Activated naive CD4-positive, alpha-beta T cell treated with anti-CD3 and anti-CD28 coated beads, Interleukin-2, amount 50 U/mL, for 24 hours (primary cell): ENCODE measurements at regions not wholly inside any gene's neighbourhood (a gene's known extent, or its start where the extent isn't known, plus 50 kb on each side); places are given as distances from the start of the nearest gene placed in this dataset.

ENCODE experiments used
- H3K27ac Mint-ChIP-seq: one replicate; pipeline ENCODE4 v1.8.0; 2021; ENCODE audit warnings: mild to moderate bottlenecking, mixed read lengths
- H3K27me3 Mint-ChIP-seq: one replicate; pipeline ENCODE4 v1.8.0; 2021; ENCODE audit warnings: mixed read lengths
- H3K36me3 Mint-ChIP-seq: one replicate; pipeline ENCODE4 v1.8.0; 2021; ENCODE audit warnings: mixed read lengths
- H3K4me1 Mint-ChIP-seq: one replicate; pipeline ENCODE4 v1.8.0; 2021; ENCODE audit warnings: mixed read lengths
- H3K4me3 Mint-ChIP-seq: one replicate; pipeline ENCODE4 v1.8.0; 2021; ENCODE audit warnings: mild to moderate bottlenecking, mixed read lengths
- H3K9me3 Mint-ChIP-seq: one replicate; pipeline ENCODE4 v1.8.0; 2021; ENCODE audit warnings: mixed read lengths

DNA sequence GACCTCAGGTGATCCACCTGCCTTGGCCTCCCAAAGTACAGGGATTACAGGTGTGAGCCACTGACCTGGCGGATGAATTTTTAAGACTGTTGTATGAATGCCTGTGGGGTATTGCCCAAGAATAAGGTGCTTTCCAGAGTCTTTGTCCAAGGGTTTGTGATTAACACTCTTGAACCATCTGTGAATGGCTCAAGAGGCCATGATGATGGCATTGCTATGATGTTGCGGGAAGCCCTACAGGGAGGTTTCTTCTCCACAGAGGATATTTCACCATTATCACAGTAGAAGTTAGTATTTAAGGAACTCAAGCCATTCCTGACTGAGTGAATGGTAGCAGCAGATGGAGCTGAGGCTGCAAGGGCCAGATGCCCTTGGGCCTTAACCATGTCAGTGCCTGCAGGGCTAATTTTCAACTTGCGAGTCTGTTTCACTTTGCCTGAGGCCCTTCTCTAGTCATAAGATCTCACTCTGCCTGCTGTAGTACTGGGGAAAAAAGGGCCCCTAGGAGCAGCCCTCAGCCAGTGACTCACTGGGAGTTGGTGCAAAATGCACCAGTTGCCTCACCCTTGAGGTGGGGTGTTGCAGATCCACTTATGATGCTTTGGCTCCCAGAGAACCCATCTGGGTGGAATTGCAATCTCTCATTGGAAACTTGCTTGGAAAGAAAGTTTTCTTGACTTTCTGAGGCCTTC, 108.6 kb upstream of the FLRT2 start:
- no peak overlapping the region for H3K27ac Mint-ChIP-seq
- H3K9me3 Mint-ChIP-seq, result peaks cover 9% of the 10 kb centered on the region
- H3K4me3 Mint-ChIP-seq, result no peak overlapping the region
- H3K4me1 Mint-ChIP-seq, result no peaks in the 10 kb centered on the region
- no peaks in the 10 kb centered on the region for H3K36me3 Mint-ChIP-seq
- H3K27me3 Mint-ChIP-seq, result no peaks in the 10 kb centered on the region

DNA sequence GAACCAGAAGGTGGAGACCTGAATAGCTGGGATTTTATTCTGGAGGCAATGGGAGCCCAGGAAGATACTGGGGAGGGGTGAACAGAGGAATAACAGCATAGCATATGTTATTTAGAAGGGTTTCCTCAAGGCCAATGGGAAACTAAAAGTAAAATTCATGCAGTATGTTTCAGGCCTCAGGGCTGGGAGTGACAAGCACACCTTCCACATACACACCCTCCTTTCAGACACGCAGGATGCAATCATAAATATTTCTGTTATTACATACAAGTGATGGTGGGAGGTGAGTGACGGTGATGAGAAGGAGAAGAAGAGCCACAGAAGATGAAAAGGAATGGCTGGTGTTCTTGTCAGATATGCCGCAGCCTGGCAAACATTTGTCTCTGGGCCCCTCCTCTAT, 106.1 kb upstream of the FLRT2 start:
- Mint-ChIP-seq H3K9me3 (peaks cover 9% of the 10 kb centered on the region), H3K27me3 (no peaks in the 10 kb centered on the region), H3K4me1 (no peaks in the 10 kb centered on the region), H3K27ac (no peak overlapping the region), H3K4me3 (no peak overlapping the region), H3K36me3 (no peaks in the 10 kb centered on the region)

DNA sequence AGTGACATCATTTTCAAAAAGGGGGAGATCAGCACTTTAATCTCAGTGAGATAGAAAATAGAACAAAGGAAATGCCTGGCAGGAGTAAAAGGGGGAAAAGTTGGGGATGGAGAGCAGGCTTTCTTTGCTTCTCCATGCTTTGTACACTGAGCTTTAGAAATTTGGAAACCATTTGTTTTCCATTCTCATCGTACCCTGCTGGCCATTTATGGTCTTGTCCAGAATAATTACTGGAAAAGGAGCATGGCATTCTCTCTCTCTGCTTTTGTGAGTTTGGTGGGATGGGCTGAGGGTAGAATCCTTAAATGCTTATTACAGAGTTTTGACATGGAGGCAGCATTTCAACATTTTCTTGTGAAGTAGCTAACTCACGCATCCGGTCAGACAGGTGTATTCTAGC, 104.4 kb upstream of the FLRT2 start:
- no peak overlapping the region for H3K4me3 Mint-ChIP-seq
- no peaks in the 10 kb centered on the region for H3K36me3 Mint-ChIP-seq
- H3K27me3 Mint-ChIP-seq, result no peaks in the 10 kb centered on the region
- no peaks in the 10 kb centered on the region for H3K4me1 Mint-ChIP-seq
- H3K9me3 Mint-ChIP-seq, result peaks cover 9% of the 10 kb centered on the region
- H3K27ac Mint-ChIP-seq, result no peak overlapping the region

DNA sequence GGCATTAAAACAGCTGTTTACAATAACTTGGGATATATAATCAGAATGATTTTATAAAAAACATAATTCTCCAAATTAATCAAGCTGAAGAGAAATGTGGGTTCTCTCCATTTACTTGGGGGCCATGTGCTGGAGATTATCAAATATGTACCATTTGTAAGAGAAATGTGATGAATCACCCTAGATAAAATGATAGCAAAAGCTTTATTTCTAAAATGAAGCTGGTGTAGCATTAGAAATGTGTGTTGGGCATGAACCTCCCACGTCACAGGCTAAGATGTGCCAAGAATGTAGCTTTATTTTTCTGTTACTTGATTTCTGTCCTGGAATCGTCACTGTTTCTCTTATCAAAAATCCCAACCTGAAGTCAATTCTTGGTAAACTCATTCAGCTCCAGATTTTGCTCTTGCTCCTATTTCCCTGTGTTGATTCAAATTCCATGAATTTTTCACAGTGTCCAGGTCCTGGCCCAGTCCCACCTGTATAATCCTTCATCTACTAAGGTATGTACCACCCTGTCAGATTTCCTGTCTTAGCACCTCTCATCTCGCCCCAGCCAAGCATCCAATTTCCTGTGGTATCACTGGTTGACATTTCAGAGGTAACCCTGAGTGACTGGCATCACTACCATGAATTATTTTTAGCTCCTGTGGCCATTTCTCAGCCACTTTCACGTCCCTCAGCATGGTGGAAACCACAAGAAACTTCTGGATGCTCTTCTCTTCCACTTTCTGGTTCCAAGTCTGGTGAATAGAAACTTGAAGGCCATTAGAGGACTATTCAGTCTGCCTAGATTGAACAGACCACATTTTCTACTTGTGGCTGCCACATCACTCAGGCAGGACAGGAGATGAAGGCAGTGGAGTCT, 103.6 kb upstream of the FLRT2 start:
- no peak overlapping the region for H3K27ac Mint-ChIP-seq
- H3K27me3 Mint-ChIP-seq, result no peaks in the 10 kb centered on the region
- H3K4me3 Mint-ChIP-seq, result no peak overlapping the region
- H3K9me3 Mint-ChIP-seq, result peaks cover 9% of the 10 kb centered on the region
- no peaks in the 10 kb centered on the region for H3K4me1 Mint-ChIP-seq
- no peaks in the 10 kb centered on the region for H3K36me3 Mint-ChIP-seq

DNA sequence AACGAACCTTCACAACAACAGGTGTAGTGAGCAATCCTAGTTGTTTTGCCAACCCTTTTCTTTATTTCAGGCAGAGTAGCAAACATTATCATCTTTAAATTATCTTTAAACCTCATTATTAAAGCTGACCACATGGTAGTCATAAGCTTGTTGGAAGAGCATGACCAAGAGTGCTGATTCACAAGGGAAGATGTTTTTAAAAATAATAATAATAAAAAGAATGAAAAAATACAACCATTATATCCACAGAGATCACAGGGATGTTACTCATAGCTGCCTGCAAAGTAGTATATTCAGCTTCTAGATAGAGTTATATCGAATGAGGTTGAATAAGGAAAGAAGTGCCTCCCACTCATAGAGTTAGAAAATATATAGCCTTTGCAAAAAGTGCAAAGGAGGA, 101.0 kb upstream of the FLRT2 start:
- H3K27me3 Mint-ChIP-seq, result peaks cover 2% of the 10 kb centered on the region
- H3K4me1 Mint-ChIP-seq, result no peaks in the 10 kb centered on the region
- no peaks in the 10 kb centered on the region for H3K36me3 Mint-ChIP-seq
- peaks cover 5% of the 10 kb centered on the region for H3K9me3 Mint-ChIP-seq
- H3K4me3 Mint-ChIP-seq, result no peak overlapping the region
- no peak overlapping the region for H3K27ac Mint-ChIP-seq

- Mint-ChIP-seq H3K9me3 (peaks cover 8% of the 10 kb centered on the region), H3K4me3 (no peak overlapping the region), H3K36me3 (no peaks in the 10 kb centered on the region), H3K4me1 (no peaks in the 10 kb centered on the region), H3K27me3 (peaks cover 2% of the 10 kb centered on the region), H3K27ac (no peak overlapping the region)
Observed at GRCh38 chr14:85437148-85437547, 92.8 kb upstream of the FLRT2 start.

- Mint-ChIP-seq H3K27ac (no peak overlapping the region), H3K4me3 (no peak overlapping the region), H3K36me3 (no peaks in the 10 kb centered on the region), H3K27me3 (no peaks in the 10 kb centered on the region), H3K9me3 (peaks cover 8% of the 10 kb centered on the region), H3K4me1 (no peaks in the 10 kb centered on the region)
Observed at GRCh38 chr14:85438001-85438400, 91.9 kb upstream of the FLRT2 start.

GRCh38 chr14:85438481-85438942, 91.4 kb upstream of the FLRT2 start:
- no peaks in the 10 kb centered on the region for H3K27me3 Mint-ChIP-seq
- H3K36me3 Mint-ChIP-seq, result no peaks in the 10 kb centered on the region
- no peak overlapping the region for H3K27ac Mint-ChIP-seq
- peaks cover 8% of the 10 kb centered on the region for H3K9me3 Mint-ChIP-seq
- H3K4me3 Mint-ChIP-seq, result no peak overlapping the region
- no peaks in the 10 kb centered on the region for H3K4me1 Mint-ChIP-seq

- Mint-ChIP-seq H3K27ac (no peak overlapping the region), H3K36me3 (no peaks in the 10 kb centered on the region), H3K9me3 (peaks cover 8% of the 10 kb centered on the region), H3K4me1 (no peaks in the 10 kb centered on the region), H3K27me3 (no peaks in the 10 kb centered on the region), H3K4me3 (no peak overlapping the region)
Observed at GRCh38 chr14:85439696-85440328, 90.1 kb upstream of the FLRT2 start.

DNA sequence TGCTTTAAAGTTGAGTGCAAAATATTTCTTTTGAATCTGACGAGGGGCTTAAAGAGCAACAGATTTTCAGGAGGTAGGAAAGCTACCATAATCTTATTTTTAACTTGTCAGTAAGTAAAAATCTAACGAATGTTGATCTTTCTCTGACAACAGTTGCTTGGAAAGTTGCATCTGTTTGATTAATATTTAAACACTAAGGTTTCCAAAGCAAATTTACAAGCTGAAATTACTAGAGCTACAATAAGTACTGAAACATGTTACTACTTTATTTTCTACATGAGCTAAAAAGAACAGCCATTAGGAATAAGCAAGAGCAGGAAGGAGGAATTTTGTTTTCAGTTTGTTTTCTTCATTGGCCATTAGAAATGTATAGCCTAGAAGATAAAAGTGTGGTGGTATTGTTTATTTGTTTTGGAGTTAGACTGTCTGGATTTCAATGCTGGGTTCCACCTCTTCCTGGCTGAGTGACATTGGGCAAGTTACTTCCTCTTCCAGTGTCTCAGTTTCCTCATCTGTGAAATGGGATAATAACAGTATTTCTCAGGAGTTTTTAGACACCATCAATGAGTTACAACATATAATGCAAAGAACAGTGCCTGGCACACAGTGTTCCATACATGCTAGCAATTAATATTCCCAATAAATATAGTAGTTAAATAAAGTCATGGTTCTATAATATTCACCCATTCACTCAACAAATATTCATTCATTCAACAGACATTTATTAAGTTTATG, 87.9 kb upstream of the FLRT2 start:
- Mint-ChIP-seq H3K4me3 (no peak overlapping the region), H3K36me3 (no peaks in the 10 kb centered on the region), H3K27ac (no peak overlapping the region), H3K4me1 (no peaks in the 10 kb centered on the region), H3K9me3 (peaks cover 8% of the 10 kb centered on the region), H3K27me3 (no peaks in the 10 kb centered on the region)

DNA sequence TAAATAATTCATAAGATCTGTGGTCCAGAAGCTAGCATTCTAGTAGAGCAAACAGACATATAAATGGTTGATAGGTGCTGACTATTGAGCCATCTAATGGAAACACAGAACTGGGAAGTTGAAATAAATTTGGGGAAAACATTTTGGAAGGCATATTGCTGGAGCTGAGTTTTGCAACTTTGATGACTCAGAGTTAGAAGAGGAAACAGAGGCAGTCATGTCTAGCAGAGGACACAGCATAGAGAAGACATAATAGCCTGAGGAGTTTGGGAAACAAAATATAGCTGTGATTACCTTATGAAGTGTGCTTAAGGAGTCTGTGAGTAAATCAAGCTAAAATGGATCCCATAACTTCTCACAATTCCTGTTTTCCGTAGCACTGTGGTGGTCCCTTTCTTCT, 86.9 kb upstream of the FLRT2 start:
- Mint-ChIP-seq H3K36me3 (no peaks in the 10 kb centered on the region), H3K27ac (no peak overlapping the region), H3K27me3 (no peaks in the 10 kb centered on the region), H3K4me1 (no peaks in the 10 kb centered on the region), H3K4me3 (no peak overlapping the region), H3K9me3 (peaks cover 8% of the 10 kb centered on the region)

- no peaks in the 10 kb centered on the region for H3K4me1 Mint-ChIP-seq
- no peak overlapping the region for H3K4me3 Mint-ChIP-seq
- no peak overlapping the region for H3K27ac Mint-ChIP-seq
- H3K9me3 Mint-ChIP-seq, result peaks cover 8% of the 10 kb centered on the region
- no peaks in the 10 kb centered on the region for H3K27me3 Mint-ChIP-seq
- H3K36me3 Mint-ChIP-seq, result no peaks in the 10 kb centered on the region
Observed at GRCh38 chr14:85444635-85445034, 85.3 kb upstream of the FLRT2 start.

DNA sequence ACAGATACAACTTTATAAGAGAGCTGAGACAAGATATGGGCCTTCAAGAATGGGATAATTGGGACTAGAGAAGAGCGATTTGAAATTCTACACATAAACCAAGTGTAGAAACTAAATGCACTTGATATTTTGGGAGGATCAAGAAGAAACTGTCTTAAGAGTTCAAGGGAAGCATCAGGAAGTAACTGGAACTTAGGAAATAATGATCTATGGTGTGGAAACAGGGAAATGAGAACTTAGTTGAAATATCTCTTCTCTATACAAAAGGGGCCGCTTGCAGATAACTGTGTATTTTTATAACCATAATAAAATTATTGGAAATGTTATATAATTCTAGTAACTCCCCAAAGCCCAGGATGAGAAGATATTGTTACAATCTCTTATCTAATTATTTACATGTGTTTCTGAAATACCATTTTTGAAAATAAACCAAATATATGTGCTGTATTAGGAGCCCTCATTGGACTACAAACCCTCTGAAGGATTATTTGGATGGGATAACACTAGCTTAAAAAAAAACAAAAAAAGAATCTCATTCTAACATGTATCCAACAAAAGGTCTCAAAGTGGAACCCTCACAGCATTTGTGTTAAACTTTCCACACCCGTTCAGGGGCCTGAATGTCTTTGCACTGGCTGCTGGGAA, 84.7 kb upstream of the FLRT2 start:
- Mint-ChIP-seq H3K9me3 (peaks cover 3% of the 10 kb centered on the region), H3K36me3 (no peaks in the 10 kb centered on the region), H3K4me3 (no peak overlapping the region), H3K27ac (no peak overlapping the region), H3K4me1 (no peaks in the 10 kb centered on the region), H3K27me3 (no peaks in the 10 kb centered on the region)

GRCh38 chr14:85447883-85448282, 82.1 kb upstream of the FLRT2 start:
- Mint-ChIP-seq H3K27ac (no peak overlapping the region), H3K27me3 (no peaks in the 10 kb centered on the region), H3K4me1 (no peaks in the 10 kb centered on the region), H3K4me3 (no peak overlapping the region), H3K9me3 (peaks cover 5% of the 10 kb centered on the region), H3K36me3 (no peaks in the 10 kb centered on the region)

DNA sequence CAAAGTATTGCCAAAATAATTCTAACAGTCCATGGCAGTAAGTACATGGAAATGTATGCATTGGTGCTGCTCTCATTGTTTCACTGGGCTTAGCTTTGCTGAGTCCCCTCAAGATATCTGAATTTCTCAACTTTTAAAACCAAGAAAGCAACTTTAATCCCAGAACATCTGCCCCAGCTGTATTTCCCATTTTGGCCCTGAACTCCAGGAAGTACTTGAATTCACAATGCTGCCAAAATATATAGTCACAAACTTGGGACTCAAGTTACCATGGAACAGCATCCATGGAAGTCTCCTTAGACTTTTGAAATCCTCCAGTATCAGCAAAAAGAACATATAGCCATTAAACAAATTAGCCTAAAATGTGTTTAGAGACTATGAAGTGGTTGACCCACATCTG, 78.5 kb upstream of the FLRT2 start:
- H3K27ac Mint-ChIP-seq, result no peak overlapping the region
- no peaks in the 10 kb centered on the region for H3K36me3 Mint-ChIP-seq
- no peaks in the 10 kb centered on the region for H3K4me1 Mint-ChIP-seq
- no peak overlapping the region for H3K4me3 Mint-ChIP-seq
- no peaks in the 10 kb centered on the region for H3K27me3 Mint-ChIP-seq
- peaks cover 5% of the 10 kb centered on the region for H3K9me3 Mint-ChIP-seq
